Stomach (tissue), 8 donors: ENCODE measurements at regions not wholly inside any gene's neighbourhood (a gene's known extent, or its start where the extent isn't known, plus 50 kb on each side); places are given as distances from the start of the nearest gene placed in this dataset.

Experiments used
- DNase-seq, 2 donors: peaks; one replicate each; pipeline versions ENCODE4 v3.0.0 to v3.0.0-alpha.2; 2013 to 2019
- H3K27ac ChIP-seq, 5 donors: fragments of 200-600 bp in 4 of 5; sonication (generic) in 4 of 5; one replicate each; pipeline ENCODE4 v1.5.1; 2013 to 2019; ENCODE audit warnings: mild to moderate bottlenecking in 1 of 5, moderate library complexity in 1 of 5
- H3K27me3 ChIP-seq, 3 donors: fragments of 200-600 bp; sonication (generic); one replicate each; pipeline ENCODE4 v1.5.1; 2017 to 2019; ENCODE audit warnings: mixed run types in 1 of 3
- H3K36me3 ChIP-seq, 4 donors: fragments of 200-600 bp; sonication (generic); 1 replicate in 3 of 4; 2 replicates in 1 of 4; pipeline ENCODE4 v1.5.1; 2016 to 2019
- H3K4me1 ChIP-seq, 4 donors: fragments of 200-600 bp; sonication (generic); one replicate each; pipeline ENCODE4 v1.5.1; 2016 to 2019
- H3K4me3 ChIP-seq, 4 donors: fragments of 200-600 bp; sonication (generic) in 3 of 4; one replicate each; pipeline ENCODE4 v1.5.1; 2016 to 2019; ENCODE audit warnings: mild to moderate bottlenecking in 1 of 4
- H3K9me3 ChIP-seq, 4 donors: fragments of 200-600 bp; sonication (generic); one replicate each; pipeline ENCODE4 v1.5.1; 2016 to 2019
- CTCF ChIP-seq, 7 experiments: fragments of 450-650 bp in 4 of 7; fragments of 200-600 bp in 3 of 7; sonication (generic) in 3 of 7; IDR thresholded peaks; one replicate each; pipeline ENCODE4 v1.5.1; 2016 to 2019; ENCODE audit warnings: antibody characterized with exemption in 7 of 7, control low read depth in 2 of 7, mild to moderate bottlenecking in 1 of 7
- EP300 ChIP-seq: sonication (generic); formaldehyde crosslinking; IDR thresholded peaks from one replicate; pipeline ENCODE4 v1.6.1; 2017; ENCODE audit warnings: antibody characterized with exemption
- POLR2A ChIP-seq, 4 donors: fragments of 450-650 bp; IDR thresholded peaks; one replicate each; pipeline ENCODE4 v1.6.1; 2016; ENCODE audit warnings: antibody characterized with exemption in 4 of 4, control low read depth in 2 of 4, mild to moderate bottlenecking in 1 of 4, moderate library complexity in 1 of 4
- POLR2AphosphoS5 ChIP-seq, 3 donors: sonication (generic); formaldehyde crosslinking; IDR thresholded peaks; one replicate each; pipeline ENCODE4 v1.6.1; 2016; ENCODE audit warnings: antibody characterized with exemption in 3 of 3
- WGBS, 5 donors: extraction: QIAGEN DNeasy Blood & Tissue Kit in 3 of 5; methylation state at CpG; one replicate each; pipeline versions ENCODE4 v1.1.5 to v1.1.7; 2013 to 2018; 5-methylcytosine and 5-hydroxymethylcytosine counted together
- intact Hi-C: fragments of 100-400 bp; cut with DNase I; formaldehyde crosslinking; loops from one replicate; pipeline ENCODE4 v1.15.1; 2023; ENCODE audit warnings: low total_unique reads
- donor health status: healthy with polysubstance abuse.
- donor health status: Bipolar disorder and iron deficiency.
- donor health status: healthy.

- WGBS, 5 donors = 75 to 97% (median 89%) methylated on average over 4 to 5 of the region's 5 CpGs
- H3K4me1 ChIP-seq = no peaks in the 10 kb centered on the region
- TF ChIP-seq CTCF (IDR thresholded peaks at IDR 0.05) = no peak
- no peak for TF ChIP-seq POLR2AphosphoS5 (IDR thresholded peaks at IDR 0.05)
- TF ChIP-seq POLR2A (IDR thresholded peaks at IDR 0.05) = no peak
- TF ChIP-seq EP300 = no peak
- H3K27ac ChIP-seq = no peak overlapping the region
- no peaks in the 10 kb centered on the region for H3K27me3 ChIP-seq
- H3K4me3 ChIP-seq = no peak overlapping the region
- no peaks in the 10 kb centered on the region for H3K36me3 ChIP-seq
- H3K9me3 ChIP-seq = peaks cover 0 to 8% (median 2%) of the 10 kb centered on the region in 4 donors
- intact Hi-C loops = no loop called here
- DNase-seq = peak in 1 of 2 donors; percentile 18
These were observed 92.7 kb downstream of the PDCL3 start for GRCh38 chr2:100655446-100655845.

GRCh38 chr2:100655936-100656534 lies 93.2 kb downstream of the PDCL3 start:
- WGBS, 5 donors = 59 to 78% (median 66%) methylated on average over 5 of the region's 5 CpGs

GRCh38 chr2:100658017-100658416 lies 95.2 kb downstream of the PDCL3 start:
- Histone ChIP-seq H3K27ac (no peak overlapping the region), H3K27me3 (no peaks in the 10 kb centered on the region), H3K9me3 (peaks cover 0 to 8% (median 2%) of the 10 kb centered on the region in 4 donors), H3K4me1 (no peaks in the 10 kb centered on the region), H3K36me3 (no peaks in the 10 kb centered on the region), H3K4me3 (no peak overlapping the region)
- TF ChIP-seq POLR2A (IDR thresholded peaks at IDR 0.05) (no peak), POLR2AphosphoS5 (IDR thresholded peaks at IDR 0.05) (no peak), CTCF (IDR thresholded peaks at IDR 0.05) (no peak), EP300 (no peak)
- DNase-seq = no peak
- WGBS, 5 donors = 82 to 89% (median 86%) methylated on average over 4 of the region's 4 CpGs
- intact Hi-C loops = no loop called here

More at GRCh38 chr2:100655936-100656534, 93.2 kb downstream of the PDCL3 start:
- intact Hi-C loops = no loop called here
- H3K27me3 ChIP-seq = no peaks in the 10 kb centered on the region
- TF ChIP-seq CTCF (IDR thresholded peaks at IDR 0.05) (no peak), POLR2A (IDR thresholded peaks at IDR 0.05) (no peak), POLR2AphosphoS5 (IDR thresholded peaks at IDR 0.05) (no peak), EP300 (no peak)
- H3K9me3 ChIP-seq = peaks cover 0 to 8% (median 2%) of the 10 kb centered on the region in 4 donors
- no peaks in the 10 kb centered on the region for H3K36me3 ChIP-seq
- no peak overlapping the region for H3K27ac ChIP-seq
- H3K4me1 ChIP-seq = no peaks in the 10 kb centered on the region
- peak in 1 of 2 donors; percentile 7 for DNase-seq
- no peak overlapping the region for H3K4me3 ChIP-seq

- no peak for DNase-seq
- H3K9me3 ChIP-seq = no peaks in the 10 kb centered on the region
- H3K4me3 ChIP-seq = no peak overlapping the region
- no peaks in the 10 kb centered on the region for H3K4me1 ChIP-seq
- WGBS, 5 donors = 80 to 90% (median 87%) methylated on average over 12 of the region's 12 CpGs
- no peak overlapping the region for H3K27ac ChIP-seq
- intact Hi-C loops = no loop called here
- TF ChIP-seq CTCF (IDR thresholded peaks at IDR 0.05) (no peak), POLR2A (IDR thresholded peaks at IDR 0.05) (no peak)
- H3K36me3 ChIP-seq = no peaks in the 10 kb centered on the region
- no peaks in the 10 kb centered on the region for H3K27me3 ChIP-seq
These were observed 98.2 kb downstream of the PDCL3 start for GRCh38 chr2:100660851-100661584.
